GM12878 (cell line): ENCODE measurements at regions not wholly inside any gene's neighbourhood (a gene's known extent, or its start where the extent isn't known, plus 50 kb on each side); places are given as distances from the start of the nearest gene placed in this dataset.

Experiments used
- ATAC-seq: fragments of 200-7000 bp; cut with Tn5 transposase; 3 replicates; pipeline ENCODE4 v1.9.1; 2020; ENCODE audit warnings: mild to moderate bottlenecking, moderate library complexity
- BruUV-seq: library from RNA; stranded (reverse); fragments of 400-500 nt; replicated peaks from 2 replicates; lab custom pipeline; 2021; lab: Mats Ljungman, UMichigan
- CTCF ChIA-PET: fragments of 300-600 bp; sonication (Branson Sonifier 250); formaldehyde crosslinking; extraction: SDS; loops from one replicate; lab custom pipeline; 2021; ENCODE audit warnings: inconsistent platforms; lab: Yijun Ruan, JAX
- POLR2A ChIA-PET: fragments of 350-600 bp; formaldehyde crosslinking; extraction: SDS; loops from one replicate; lab custom pipeline; 2021; ENCODE audit warnings: inconsistent platforms; lab: Charles Lee
- RAD21 ChIA-PET: fragments of 300-600 bp; sonication (Branson Sonifier 250); formaldehyde crosslinking; loops from one replicate; lab custom pipeline; 2023; ENCODE audit warnings: antibody characterized with exemption; ENCODE audit not compliant: unreplicated experiment; lab: Charles Lee
- SMC1A ChIA-PET: fragments of 300-600 bp; sonication (Branson Sonifier 250); formaldehyde crosslinking; loops from one replicate; lab custom pipeline; 2023; ENCODE audit not compliant: unreplicated experiment, uncharacterized antibody; lab: Charles Lee
- DNase-seq: peaks from one replicate; pipeline ENCODE4 v3.0.0-alpha.2; 2011; ENCODE audit warnings: low read depth, low spot score
- FAIRE-seq: peaks from 3 replicates; lab custom pipeline; 2011; peaks lifted over from hg19 to GRCh38; lab: Jason Lieb, UNC
- H2AFZ ChIP-seq: 2 replicates; pipeline ENCODE4 v1.6.0; 2011; ENCODE audit warnings: low read depth, low read length, control low read depth; ENCODE audit not compliant: control insufficient read depth
- H3K27ac ChIP-seq: 2 replicates; pipeline ENCODE4 v1.5.1; 2011; ENCODE audit warnings: control low read depth; ENCODE audit not compliant: control insufficient read depth, insufficient read depth
- H3K27me3 ChIP-seq, 2 experiments: replicated peaks in 1 of 2; 2 replicates each; pipeline versions ENCODE4 v1.6.0 to v1.6.1; 2011; ENCODE audit warnings: low read length in 1 of 2; ENCODE audit not compliant: control insufficient read depth in 2 of 2, insufficient read depth in 2 of 2
- H3K36me3 ChIP-seq, 2 experiments: 2 replicates each; pipeline ENCODE4 v1.5.1; 2011; ENCODE audit warnings: low read length in 1 of 2; ENCODE audit not compliant: control insufficient read depth in 2 of 2, insufficient read depth in 2 of 2
- H3K4me1 ChIP-seq: 2 replicates; pipeline ENCODE4 v1.6.1; 2011; ENCODE audit warnings: mild to moderate bottlenecking, low read length, moderate library complexity, mixed read lengths; ENCODE audit not compliant: control insufficient read depth, insufficient read depth
- H3K4me2 ChIP-seq: 2 replicates; pipeline ENCODE4 v1.6.0; 2011; ENCODE audit warnings: control low read depth; ENCODE audit not compliant: control insufficient read depth, insufficient read depth
- H3K4me3 ChIP-seq: fragments of 200-600 bp; sonication (generic); 2 replicates; pipeline ENCODE4 v1.5.1; 2016
- H3K79me2 ChIP-seq: 2 replicates; pipeline ENCODE4 v1.6.0; 2011; ENCODE audit warnings: low read length; ENCODE audit not compliant: control insufficient read depth, insufficient read depth
- H3K9ac ChIP-seq: 2 replicates; pipeline ENCODE4 v1.8.0; 2011; ENCODE audit warnings: low read length, control low read depth, mixed read lengths; ENCODE audit not compliant: control insufficient read depth, insufficient read depth
- H3K9me3 ChIP-seq: replicated peaks from 3 replicates; pipeline ENCODE4 v1.5.1; 2011; ENCODE audit warnings: mild to moderate bottlenecking, low read length; ENCODE audit not compliant: control insufficient read depth, insufficient read depth
- H4K20me1 ChIP-seq: 2 replicates; pipeline ENCODE4 v1.6.0; 2011; ENCODE audit not compliant: control insufficient read depth, insufficient read depth
- CHD4 ChIP-seq: fragments of 200-600 bp; sonication (generic); IDR thresholded peaks from 2 replicates; pipeline ENCODE4 v1.6.1; 2016; ENCODE audit warnings: mild to moderate bottlenecking
- CREB1 ChIP-seq: IDR thresholded peaks from 2 replicates; pipeline ENCODE4 v1.6.1; 2012; ENCODE audit warnings: low read depth, mild to moderate bottlenecking, inconsistent platforms
- ETV6 ChIP-seq, 2 experiments: fragments of 450-650 bp in 1 of 2; IDR thresholded peaks in 1 of 2; conservative IDR thresholded peaks in 1 of 2; 2 replicates each; pipeline ENCODE4 v1.6.1; 2014; ENCODE audit warnings: antibody characterized with exemption in 1 of 2, borderline replicate concordance in 1 of 2, low read depth in 1 of 2, mild to moderate bottlenecking in 1 of 2, moderate library complexity in 1 of 2
- HDAC2 ChIP-seq: fragments of 200-600 bp; sonication (generic); IDR thresholded peaks from 2 replicates; pipeline ENCODE4 v1.6.1; 2017
- IKZF2 ChIP-seq, 2 experiments: fragments of 450-650 bp; IDR thresholded peaks; 2 replicates each; pipeline ENCODE4 v1.6.1; 2017; ENCODE audit warnings: mild to moderate bottlenecking in 2 of 2, moderate library complexity in 2 of 2
- IRF3 ChIP-seq: fragments of 450-650 bp; IDR thresholded peaks from 2 replicates; pipeline ENCODE4 v1.6.1; 2014; ENCODE audit warnings: mild to moderate bottlenecking
- MEF2B ChIP-seq: fragments of 450-650 bp; IDR thresholded peaks from 2 replicates; pipeline ENCODE4 v1.6.1; 2018; ENCODE audit warnings: mild to moderate bottlenecking, moderate library complexity; ENCODE audit not compliant: partially characterized antibody, poor library complexity, severe bottlenecking
- MTA3 ChIP-seq: IDR thresholded peaks from 2 replicates; pipeline ENCODE4 v1.6.1; 2012; ENCODE audit warnings: low read length, inconsistent platforms, borderline replicate concordance
- MYC ChIP-seq: IDR thresholded peaks from 2 replicates; pipeline ENCODE4 v1.6.1; 2011; ENCODE audit warnings: mild to moderate bottlenecking, low read length, moderate library complexity, inconsistent platforms; ENCODE audit not compliant: insufficient read depth, insufficient replicate concordance, insufficient read length, severe bottlenecking
- NBN ChIP-seq: fragments of 450-650 bp; IDR thresholded peaks from 2 replicates; pipeline ENCODE4 v1.6.1; 2016
- PAX8 ChIP-seq: fragments of 450-650 bp; IDR thresholded peaks from 2 replicates; pipeline ENCODE4 v1.6.1; 2017; ENCODE audit warnings: mild to moderate bottlenecking, moderate library complexity
- POU2F2 ChIP-seq: IDR thresholded peaks from 3 replicates; pipeline ENCODE4 v1.6.1; 2011; ENCODE audit warnings: low read depth, mild to moderate bottlenecking, low read length, borderline replicate concordance
- SIN3A ChIP-seq: IDR thresholded peaks from 2 replicates; pipeline ENCODE4 v1.6.1; 2012; ENCODE audit warnings: low read depth, low read length, improper control_type of control experiment
- ZBTB11 ChIP-seq: fragments of 450-650 bp; formaldehyde crosslinking; IDR thresholded peaks from 2 replicates; pipeline ENCODE4 v1.5.0; 2022; ENCODE audit warnings: mild to moderate bottlenecking, missing genetic modification characterization
- WGBS: methylation state at CpG from one replicate; pipeline ENCODE4 v1.1.6; 2016; ENCODE audit warnings: low lambda C conversion rate; ENCODE audit not compliant: insufficient replicate concordance, insufficient coverage; ENCODE audit errors: missing lambda C conversion rate; 5-methylcytosine and 5-hydroxymethylcytosine counted together
- in situ Hi-C: fragments of 300-500 bp; cut with MboI; formaldehyde crosslinking; loops from 9 replicates; pipeline ENCODE4 v1.14.3; 2018; ENCODE audit warnings: mixed read lengths
- intact Hi-C: fragments of 100-400 bp; cut with micrococcal nuclease; formaldehyde crosslinking; loops from one replicate; pipeline ENCODE4 v1.14.2; 2022; ENCODE audit not compliant: unreplicated experiment

GRCh38 chr2:149739171-149739882 lies 151.8 kb upstream of the MMADHC start:
- no peak overlapping the region for H2AFZ ChIP-seq
- H3K4me1 ChIP-seq: no peaks in the 10 kb centered on the region
- H4K20me1 ChIP-seq: no peaks in the 10 kb centered on the region
- no peak overlapping the region for H3K27ac ChIP-seq
- CTCF ChIA-PET: no interaction called here
- WGBS: 44% methylated on average over 6 of the region's 6 CpGs
- no peak for DNase-seq
- no peak for TF ChIP-seq ETV6 (conservative IDR thresholded peaks at IDR 0.05 in 1 of 2, IDR thresholded peaks at IDR 0.05 in 1 of 2; ENCODE audit: borderline replicate concordance in 1 of 2, low read depth in 1 of 2)
- no peak for TF ChIP-seq MYC
- no peak for TF ChIP-seq MEF2B
- TF ChIP-seq NBN: no peak
- no peak for TF ChIP-seq HDAC2
- in situ Hi-C loops: no loop called here
- BruUV-seq: no TSS peak
- no peak overlapping the region for H3K4me2 ChIP-seq
- H3K4me3 ChIP-seq: no peak overlapping the region
- no peaks in the 10 kb centered on the region for H3K36me3 ChIP-seq
- intact Hi-C loops: no loop called here
- ATAC-seq: no peak
- RAD21 ChIA-PET: no interaction called here
- no peak for FAIRE-seq
- no peaks in the 10 kb centered on the region for H3K79me2 ChIP-seq
- no peak overlapping the region for H3K9ac ChIP-seq
- POLR2A ChIA-PET: no interaction called here
- SMC1A ChIA-PET: interaction anchor here (0.9 kb wide), 1 partner anchor 11 kb away, joined by 3 read pairs; no protein-coding TSS in a partner anchor
- no peaks in the 10 kb centered on the region for H3K9me3 ChIP-seq
- no peaks in the 10 kb centered on the region for H3K27me3 ChIP-seq

GRCh38 chr2:149738767-149739166 lies 151.2 kb upstream of the MMADHC start:
- no peaks in the 10 kb centered on the region for H4K20me1 ChIP-seq
- H3K4me3 ChIP-seq: no peak overlapping the region
- ATAC-seq (no peak), DNase-seq (no peak), FAIRE-seq (no peak)
- H3K9ac ChIP-seq: no peak overlapping the region
- H3K9me3 ChIP-seq: no peaks in the 10 kb centered on the region
- H3K4me1 ChIP-seq: no peaks in the 10 kb centered on the region
- WGBS: 32% methylated on average over 1 of the region's 1 CpG
- RAD21 ChIA-PET: no interaction called here
- no TSS peak for BruUV-seq
- no peaks in the 10 kb centered on the region for H3K27me3 ChIP-seq
- H2AFZ ChIP-seq: no peak overlapping the region
- intact Hi-C loops (no loop called here), in situ Hi-C loops (no loop called here)
- POLR2A ChIA-PET: no interaction called here
- CTCF ChIA-PET: no interaction called here
- SMC1A ChIA-PET: interaction anchor here (0.9 kb wide), 1 partner anchor 10 kb away, joined by 3 read pairs; no protein-coding TSS in a partner anchor
- H3K27ac ChIP-seq: no peak overlapping the region
- H3K79me2 ChIP-seq: no peaks in the 10 kb centered on the region
- H3K4me2 ChIP-seq: no peak overlapping the region
- no peaks in the 10 kb centered on the region for H3K36me3 ChIP-seq
- TF ChIP-seq IRF3: no peak
- TF ChIP-seq SIN3A: no peak
- no peak for TF ChIP-seq CREB1
- no peak for TF ChIP-seq POU2F2
- no peak for TF ChIP-seq IKZF2 (IDR thresholded peaks at IDR 0.05)
- TF ChIP-seq ZBTB11 (CRISPR knock-in tag): no peak
- no peak for TF ChIP-seq MTA3
- no peak for TF ChIP-seq PAX8
- TF ChIP-seq CHD4: no peak
- no peak for TF ChIP-seq HDAC2
